ENCODE measurements at regions not wholly inside any gene's neighbourhood (a gene's known extent, or its start where the extent isn't known, plus 50 kb on each side); places are given as distances from the start of the nearest gene placed in this dataset.
"Not testable (repeated sequence)": the region's sequence is repeated elsewhere in the genome, so short reads cannot be mapped to it uniquely, and the experiment has no call there.

DNA sequence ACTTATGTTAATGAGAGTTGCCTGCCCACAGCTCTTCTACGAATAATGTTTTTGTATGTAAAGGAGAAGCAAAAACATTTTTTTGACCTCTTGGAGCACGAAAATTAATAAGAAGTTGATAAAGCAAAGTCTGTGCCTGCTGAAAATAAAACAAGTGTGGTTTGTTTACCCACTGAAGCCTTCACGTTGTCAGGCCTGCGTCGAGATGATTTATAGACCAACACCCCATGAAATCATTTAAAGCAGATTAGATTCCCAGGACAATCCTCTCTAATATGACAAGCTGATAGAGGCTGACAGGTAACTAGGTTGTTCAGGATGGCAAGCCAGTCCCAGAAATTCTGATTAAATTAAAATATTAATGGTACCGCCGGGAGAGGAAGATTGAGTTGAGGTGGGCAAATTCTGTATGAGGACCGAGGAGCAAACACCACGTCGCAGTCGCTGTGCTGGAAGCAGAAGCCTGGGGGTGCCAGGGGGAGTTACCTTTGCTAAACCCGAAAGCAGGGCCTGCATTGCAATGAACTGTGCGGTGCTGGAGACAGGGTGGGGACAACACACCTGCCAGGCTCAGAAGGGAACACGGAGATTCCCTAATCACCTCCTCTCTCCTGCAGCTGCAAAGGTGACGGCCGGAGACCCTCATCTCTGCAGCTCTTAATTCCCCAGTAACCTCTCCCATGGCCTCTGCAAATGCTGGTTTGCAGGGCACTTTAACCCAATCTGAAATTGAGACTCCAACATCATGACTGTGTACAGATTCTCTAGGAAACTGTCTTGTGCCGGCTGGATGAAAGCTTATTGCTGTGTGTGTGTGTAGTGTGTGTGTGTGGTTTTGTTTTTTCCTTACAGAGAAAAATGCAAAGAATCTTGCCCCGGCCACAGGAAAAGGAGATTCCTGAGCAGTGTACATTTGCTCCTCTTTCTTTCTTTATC lies 2805.9 kb downstream of the RPIA start:
- H4K20me1 ChIP-seq (ENCODE audit: insufficient read depth, low read length); H3K79me2 ChIP-seq (ENCODE audit: insufficient read depth, low read length); H3K4me2 ChIP-seq (replicated peaks; ENCODE audit: extremely low read depth, low read length, poor library complexity, severe bottlenecking); H3K27me3 ChIP-seq (ENCODE audit: control insufficient read depth in 2 of 2, insufficient read depth in 2 of 2, low read length in 2 of 2); H2AFZ ChIP-seq (ENCODE audit: insufficient read depth, low read depth, low read length, poor library complexity, severe bottlenecking); DNase-seq; H3K27ac ChIP-seq (ENCODE audit: low read depth in 1 of 2, low read length in 2 of 2); H3K4me1 Mint-ChIP-seq; H3K27me3 Mint-ChIP-seq (ENCODE audit: low read depth in 3 of 3); H3K4me1 ChIP-seq (ENCODE audit: control insufficient read depth in 1 of 2, insufficient read depth in 2 of 2, low read length in 2 of 2); H3K4me3 Mint-ChIP-seq; H3K36me3 Mint-ChIP-seq; H3K36me3 ChIP-seq (replicated peaks in 1 of 2; ENCODE audit: control insufficient read depth in 1 of 2, insufficient read depth in 2 of 2, low read length in 2 of 2); intact Hi-C loops (cut with micrococcal nuclease); H3K4me3 ChIP-seq (replicated peaks in 1 of 3; ENCODE audit: low read depth in 2 of 3, low read length in 3 of 3); H3K9ac ChIP-seq (ENCODE audit: insufficient read depth, low read length, poor library complexity, severe bottlenecking); H3K27ac Mint-ChIP-seq: not testable (repeated sequence)
- 75% methylated on average over 1 of the region's 18 CpGs for WGBS (ENCODE audit: insufficient coverage)
- peaks cover 0 to 32% (median 24%) of the 10 kb centered on the region in 7 donors for H3K9me3 Mint-ChIP-seq
- H3K9me3 ChIP-seq (replicated peaks in 1 of 2; ENCODE audit: control insufficient read depth in 1 of 2, insufficient read depth in 1 of 2, low read length in 2 of 2): peaks cover 3 to 20% of the 10 kb centered on the region in 2 donors

DNA sequence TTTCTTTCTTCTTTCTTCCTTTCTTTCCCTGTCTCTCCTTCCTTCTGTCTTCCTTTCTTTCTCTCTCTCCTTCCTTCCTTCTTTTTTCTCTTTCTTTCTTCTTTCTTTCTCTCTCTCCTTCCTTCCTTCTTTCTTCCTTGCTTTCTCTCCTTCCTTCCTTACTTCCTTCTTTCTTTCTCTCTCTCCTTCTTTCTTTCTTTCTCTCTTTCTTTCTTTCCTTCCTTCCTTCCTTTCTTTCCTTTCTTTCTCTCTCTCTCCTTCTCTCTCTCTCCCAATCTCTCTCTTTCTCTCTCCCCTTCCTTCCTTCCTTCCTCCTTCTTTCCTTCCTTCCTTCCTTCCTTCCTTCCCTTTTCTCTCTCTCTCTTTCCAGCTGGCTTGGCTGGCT lies 2806.6 kb downstream of the RPIA start:
- H3K27ac Mint-ChIP-seq; H3K9ac ChIP-seq (ENCODE audit: insufficient read depth, low read length, poor library complexity, severe bottlenecking); H3K4me3 ChIP-seq (replicated peaks in 1 of 3; ENCODE audit: low read depth in 2 of 3, low read length in 3 of 3); intact Hi-C loops (cut with micrococcal nuclease); DNase-seq; H3K27me3 ChIP-seq (ENCODE audit: control insufficient read depth in 2 of 2, insufficient read depth in 2 of 2, low read length in 2 of 2); H3K79me2 ChIP-seq (ENCODE audit: insufficient read depth, low read length); H4K20me1 ChIP-seq (ENCODE audit: insufficient read depth, low read length); H3K27me3 Mint-ChIP-seq (ENCODE audit: low read depth in 3 of 3); H3K4me3 Mint-ChIP-seq; H3K4me2 ChIP-seq (replicated peaks; ENCODE audit: extremely low read depth, low read length, poor library complexity, severe bottlenecking); H3K4me1 ChIP-seq (ENCODE audit: control insufficient read depth in 1 of 2, insufficient read depth in 2 of 2, low read length in 2 of 2); H2AFZ ChIP-seq (ENCODE audit: insufficient read depth, low read depth, low read length, poor library complexity, severe bottlenecking); H3K4me1 Mint-ChIP-seq; H3K36me3 Mint-ChIP-seq; H3K27ac ChIP-seq (ENCODE audit: low read depth in 1 of 2, low read length in 2 of 2); H3K36me3 ChIP-seq (replicated peaks in 1 of 2; ENCODE audit: control insufficient read depth in 1 of 2, insufficient read depth in 2 of 2, low read length in 2 of 2): not testable (repeated sequence)
- peaks cover 5 to 20% of the 10 kb centered on the region in 2 donors for H3K9me3 ChIP-seq (replicated peaks in 1 of 2; ENCODE audit: control insufficient read depth in 1 of 2, insufficient read depth in 1 of 2, low read length in 2 of 2)
- H3K9me3 Mint-ChIP-seq: peaks cover 0 to 39% (median 31%) of the 10 kb centered on the region in 7 donors

DNA sequence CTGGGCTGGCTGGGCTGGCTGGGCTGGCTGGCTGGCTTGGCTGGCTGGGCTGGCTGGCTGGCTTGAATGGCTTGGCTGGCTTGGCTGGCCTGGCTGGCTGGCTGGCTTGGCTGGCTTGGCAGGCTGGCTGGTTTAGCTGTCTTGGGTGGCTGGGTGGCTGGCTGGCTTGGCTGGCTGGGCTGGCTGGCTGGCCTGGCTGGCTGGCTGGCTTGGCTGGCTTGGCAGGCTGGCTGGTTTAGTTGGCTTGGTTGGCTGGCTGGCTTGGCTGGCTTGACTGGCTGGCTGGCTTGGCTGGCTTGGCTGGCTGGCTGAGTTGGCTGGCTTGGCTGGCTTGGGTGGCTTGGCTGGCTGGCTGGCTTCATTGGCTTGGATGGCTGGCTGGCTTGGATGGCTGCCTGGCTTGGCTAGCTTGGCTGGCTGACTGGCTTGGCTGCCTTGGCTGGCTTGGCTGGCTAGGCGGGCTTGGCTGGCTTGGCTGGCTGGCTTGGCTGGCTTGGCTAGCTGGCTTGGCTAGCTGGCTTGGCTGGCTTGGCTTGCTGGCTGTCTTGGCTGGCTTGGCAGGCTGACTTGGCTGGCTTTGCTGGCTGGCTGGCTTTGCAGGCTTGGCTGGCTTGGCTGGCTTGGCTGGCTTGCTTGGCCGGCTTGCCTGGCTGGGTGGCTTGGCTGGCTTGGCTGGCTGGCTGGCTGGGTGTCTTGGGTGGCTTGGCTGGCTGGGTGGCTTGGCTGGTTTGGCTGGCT lies 2807.2 kb downstream of the RPIA start:
- 91% methylated on average over 2 of the region's 2 CpGs for WGBS (ENCODE audit: insufficient coverage)
- H3K4me1 Mint-ChIP-seq; H3K27me3 ChIP-seq (ENCODE audit: control insufficient read depth in 2 of 2, insufficient read depth in 2 of 2, low read length in 2 of 2); intact Hi-C loops (cut with micrococcal nuclease); H3K9ac ChIP-seq (ENCODE audit: insufficient read depth, low read length, poor library complexity, severe bottlenecking); H3K79me2 ChIP-seq (ENCODE audit: insufficient read depth, low read length); H4K20me1 ChIP-seq (ENCODE audit: insufficient read depth, low read length); H3K4me3 Mint-ChIP-seq; H3K36me3 ChIP-seq (replicated peaks in 1 of 2; ENCODE audit: control insufficient read depth in 1 of 2, insufficient read depth in 2 of 2, low read length in 2 of 2); H2AFZ ChIP-seq (ENCODE audit: insufficient read depth, low read depth, low read length, poor library complexity, severe bottlenecking); H3K36me3 Mint-ChIP-seq; H3K27ac ChIP-seq (ENCODE audit: low read depth in 1 of 2, low read length in 2 of 2); DNase-seq; H3K4me3 ChIP-seq (replicated peaks in 1 of 3; ENCODE audit: low read depth in 2 of 3, low read length in 3 of 3); H3K4me2 ChIP-seq (replicated peaks; ENCODE audit: extremely low read depth, low read length, poor library complexity, severe bottlenecking); H3K27ac Mint-ChIP-seq; H3K27me3 Mint-ChIP-seq (ENCODE audit: low read depth in 3 of 3); H3K4me1 ChIP-seq (ENCODE audit: control insufficient read depth in 1 of 2, insufficient read depth in 2 of 2, low read length in 2 of 2): not testable (repeated sequence)
- H3K9me3 Mint-ChIP-seq: peaks cover 0 to 44% (median 34%) of the 10 kb centered on the region in 7 donors
- peaks cover 5 to 26% of the 10 kb centered on the region in 2 donors for H3K9me3 ChIP-seq (replicated peaks in 1 of 2; ENCODE audit: control insufficient read depth in 1 of 2, insufficient read depth in 1 of 2, low read length in 2 of 2)

DNA sequence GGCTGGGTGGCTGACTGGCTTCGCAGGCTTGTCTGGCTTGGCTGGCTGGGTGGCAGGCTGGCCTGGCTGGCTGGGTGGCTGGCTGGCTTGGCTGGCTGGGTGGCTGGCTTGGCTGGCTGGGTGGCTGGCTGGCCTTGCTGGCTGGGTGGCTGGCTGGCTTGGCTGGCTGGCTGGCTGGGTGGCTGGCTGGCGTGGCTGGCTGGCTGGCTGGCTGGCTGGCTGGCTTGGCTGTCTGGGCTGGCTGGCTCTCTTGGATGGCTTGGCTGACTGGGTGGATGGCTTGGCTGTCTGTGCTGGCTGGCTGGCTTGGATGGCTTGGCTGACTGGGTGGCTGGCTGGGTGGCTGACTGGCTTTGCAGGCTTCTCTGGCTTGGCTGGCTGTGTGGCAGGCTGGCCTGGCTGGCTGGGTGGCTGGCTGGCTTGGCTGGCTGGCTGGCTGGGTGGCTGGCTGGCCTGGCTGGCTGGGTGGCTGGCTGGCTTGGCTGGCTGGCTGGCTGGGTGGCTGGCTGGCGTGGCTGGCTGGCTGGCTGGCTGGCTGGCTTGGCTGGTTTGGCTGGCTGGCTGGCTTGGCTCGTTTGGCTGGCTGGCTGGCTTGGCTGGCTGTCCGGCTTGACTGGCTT lies 2808.1 kb downstream of the RPIA start:
- not testable (repeated sequence) for H3K4me1 ChIP-seq (ENCODE audit: control insufficient read depth in 1 of 2, insufficient read depth in 2 of 2, low read length in 2 of 2); H3K79me2 ChIP-seq (ENCODE audit: insufficient read depth, low read length)
- WGBS (ENCODE audit: insufficient coverage): 81% methylated on average over 2 of the region's 5 CpGs

More for the DNA sequence above, 2808.1 kb downstream of the RPIA start:
- H3K36me3 ChIP-seq (replicated peaks in 1 of 2; ENCODE audit: control insufficient read depth in 1 of 2, insufficient read depth in 2 of 2, low read length in 2 of 2); H3K36me3 Mint-ChIP-seq; H3K4me1 Mint-ChIP-seq; H3K27ac ChIP-seq (ENCODE audit: low read depth in 1 of 2, low read length in 2 of 2); H3K27me3 ChIP-seq (ENCODE audit: control insufficient read depth in 2 of 2, insufficient read depth in 2 of 2, low read length in 2 of 2); H3K4me3 Mint-ChIP-seq; H3K4me3 ChIP-seq (replicated peaks in 1 of 3; ENCODE audit: low read depth in 2 of 3, low read length in 3 of 3); intact Hi-C loops (cut with micrococcal nuclease); H4K20me1 ChIP-seq (ENCODE audit: insufficient read depth, low read length); H3K27ac Mint-ChIP-seq; H3K27me3 Mint-ChIP-seq (ENCODE audit: low read depth in 3 of 3); H2AFZ ChIP-seq (ENCODE audit: insufficient read depth, low read depth, low read length, poor library complexity, severe bottlenecking); H3K4me2 ChIP-seq (replicated peaks; ENCODE audit: extremely low read depth, low read length, poor library complexity, severe bottlenecking); DNase-seq; H3K9ac ChIP-seq (ENCODE audit: insufficient read depth, low read length, poor library complexity, severe bottlenecking): not testable (repeated sequence)
- H3K9me3 ChIP-seq (replicated peaks in 1 of 2; ENCODE audit: control insufficient read depth in 1 of 2, insufficient read depth in 1 of 2, low read length in 2 of 2): peaks cover 5 to 34% of the 10 kb centered on the region in 2 donors
- H3K9me3 Mint-ChIP-seq: peaks cover 0 to 53% (median 35%) of the 10 kb centered on the region in 7 donors
